SIG-M5 treated with dmso at 0.1 percent for 504 hours (cell line): ENCODE measurements at regions not wholly inside any gene's neighbourhood (a gene's known extent, or its start where the extent isn't known, plus 50 kb on each side); places are given as distances from the start of the nearest gene placed in this dataset.
A peak's percentile ranks its signal among the peaks of the same experiment; 100 is the strongest.
"Not testable (repeated sequence)": the region's sequence is repeated elsewhere in the genome, so short reads cannot be mapped to it uniquely, and the experiment has no call there.

Experiments
- DNase-seq: peaks from one replicate; lab custom pipeline; 2025; ENCODE audit not compliant: unreplicated experiment; lab: John Stamatoyannopoulos, UW

- DNase-seq = no peak
Measured at GRCh38 chr2:35827086-35827485, 528.5 kb upstream of the CRIM1 start.

GRCh38 chr2:35822716-35823115, 532.9 kb upstream of the CRIM1 start:
- DNase-seq = no peak

- no peak for DNase-seq
Measured at GRCh38 chr2:35821675-35822074, 533.9 kb upstream of the CRIM1 start.

GRCh38 chr2:35820391-35820790, 535.2 kb upstream of the CRIM1 start:
- DNase-seq = no peak

- no peak for DNase-seq
Measured at GRCh38 chr2:35819033-35819432, 536.5 kb upstream of the CRIM1 start.

GRCh38 chr2:35818359-35818758, 537.2 kb upstream of the CRIM1 start:
- DNase-seq = not testable (repeated sequence)

GRCh38 chr2:35814597-35814996, 541.0 kb upstream of the CRIM1 start:
- DNase-seq = not testable (repeated sequence)

- no peak for DNase-seq
Measured at GRCh38 chr2:35803126-35803525, 552.5 kb upstream of the CRIM1 start.

- DNase-seq = no peak
Measured at GRCh38 chr2:35794796-35795450, 560.7 kb upstream of the CRIM1 start.

- DNase-seq = no peak
Measured at GRCh38 chr2:35790292-35790691, 565.3 kb upstream of the CRIM1 start.

GRCh38 chr2:35788543-35788942, 567.0 kb upstream of the CRIM1 start:
- DNase-seq = no peak

GRCh38 chr2:35787302-35788031, 568.1 kb upstream of the CRIM1 start:
- DNase-seq = no peak

GRCh38 chr2:35785564-35785963, 570.0 kb upstream of the CRIM1 start:
- no peak for DNase-seq

- no peak for DNase-seq
Measured at GRCh38 chr2:35784777-35785176, 570.8 kb upstream of the CRIM1 start.

- peak; percentile 14 for DNase-seq
Measured at GRCh38 chr2:35783723-35784122, 571.9 kb upstream of the CRIM1 start.

- DNase-seq = no peak
Measured at GRCh38 chr2:35741556-35741955, 614.0 kb upstream of the CRIM1 start.

GRCh38 chr2:35731674-35732073, 623.9 kb upstream of the CRIM1 start:
- no peak for DNase-seq

- no peak for DNase-seq
Measured at GRCh38 chr2:35714883-35715282, 640.7 kb upstream of the CRIM1 start.

GRCh38 chr2:35708411-35708923, 647.1 kb upstream of the CRIM1 start:
- DNase-seq = peak; percentile 8

- DNase-seq = no peak
Measured at GRCh38 chr2:35688309-35688708, 667.3 kb upstream of the CRIM1 start.

GRCh38 chr2:35651688-35652323, 703.8 kb upstream of the CRIM1 start:
- no peak for DNase-seq

GRCh38 chr2:35614640-35615039, 740.9 kb upstream of the CRIM1 start:
- DNase-seq = no peak
